ENCODE measurements at regions not wholly inside any gene's neighbourhood (a gene's known extent, or its start where the extent isn't known, plus 50 kb on each side); places are given as distances from the start of the nearest gene placed in this dataset.

GRCh38 chr16:86133847-86134375, 234.9 kb downstream of the IRF8 start:
- TF ChIP-seq CTCF (IDR thresholded peaks at IDR 0.05; ENCODE audit: control extremely low read depth, extremely low read depth, low read depth, missing control alignments), result no peak
- no peak for DNase-seq (ENCODE audit: extremely low spot score)
- ChIA-PET CTCF (no interaction called here), POLR2A (interaction anchor here (0.5 kb wide), 1 partner anchor 487 kb away, joined by 3 read pairs; no protein-coding TSS in a partner anchor)

- no peak for DNase-seq (ENCODE audit: extremely low spot score)
- ChIA-PET POLR2A (no interaction called here), CTCF (no interaction called here)
- TF ChIP-seq CTCF (IDR thresholded peaks at IDR 0.05; ENCODE audit: control extremely low read depth, extremely low read depth, low read depth, missing control alignments), result no peak
Measured at GRCh38 chr16:86134802-86135461, 236.0 kb downstream of the IRF8 start.

GRCh38 chr16:86137359-86137758, 238.4 kb downstream of the IRF8 start:
- ChIA-PET CTCF (interaction anchor here (1.0 kb wide), 1 partner anchor 13 kb away, joined by 3 read pairs; no protein-coding TSS in a partner anchor), POLR2A (no interaction called here)
- TF ChIP-seq CTCF (IDR thresholded peaks at IDR 0.05; ENCODE audit: control extremely low read depth, extremely low read depth, low read depth, missing control alignments), result no peak
- DNase-seq (ENCODE audit: extremely low spot score), result no peak

GRCh38 chr16:86138121-86139085, 239.4 kb downstream of the IRF8 start:
- ChIA-PET POLR2A (no interaction called here), CTCF (interaction anchor here (1.1 to 1.4 kb wide), 2 partner anchors 8 to 18 kb away, joined by 3 read pairs; no protein-coding TSS in a partner anchor)
- DNase-seq (ENCODE audit: extremely low spot score), result no peak
- TF ChIP-seq CTCF (IDR thresholded peaks at IDR 0.05; ENCODE audit: control extremely low read depth, extremely low read depth, low read depth, missing control alignments), result no peak

- ChIA-PET POLR2A (no interaction called here), CTCF (no interaction called here)
- no peak for TF ChIP-seq CTCF (IDR thresholded peaks at IDR 0.05; ENCODE audit: control extremely low read depth, extremely low read depth, low read depth, missing control alignments)
- DNase-seq (ENCODE audit: extremely low spot score), result no peak
Measured at GRCh38 chr16:86142801-86143236, 243.9 kb downstream of the IRF8 start.

GRCh38 chr16:86143666-86144065, 244.7 kb downstream of the IRF8 start:
- ChIA-PET POLR2A (no interaction called here), CTCF (interaction anchor here (1.2 kb wide), 1 partner anchor 95 kb away, joined by 3 read pairs; no protein-coding TSS in a partner anchor)
- TF ChIP-seq CTCF (IDR thresholded peaks at IDR 0.05; ENCODE audit: control extremely low read depth, extremely low read depth, low read depth, missing control alignments), result no peak
- DNase-seq (ENCODE audit: extremely low spot score), result no peak
